Peyer's patch (tissue), 4 donors: ENCODE measurements at regions not wholly inside any gene's neighbourhood (a gene's known extent, or its start where the extent isn't known, plus 50 kb on each side); places are given as distances from the start of the nearest gene placed in this dataset.

ENCODE experiments used
- CTCF ChIP-seq, 6 experiments: fragments of 450-650 bp in 4 of 6; fragments of 200-600 bp in 2 of 6; sonication (generic) in 1 of 6; IDR thresholded peaks; one replicate each; pipeline ENCODE4 v1.5.1; 2017 to 2019; ENCODE audit warnings: antibody characterized with exemption in 6 of 6, mild to moderate bottlenecking in 3 of 6, moderate library complexity in 1 of 6
- POLR2A ChIP-seq, 2 donors: fragments of 450-650 bp; IDR thresholded peaks; one replicate each; pipeline ENCODE4 v1.5.1; 2017; ENCODE audit warnings: antibody characterized with exemption in 2 of 2, mild to moderate bottlenecking in 2 of 2, moderate library complexity in 2 of 2

GRCh38 chr9:82572146-82572545 is 490.8 kb downstream of the RASEF start:
- TF ChIP-seq CTCF (IDR thresholded peaks at IDR 0.05), result no peak
- no peak for TF ChIP-seq POLR2A (IDR thresholded peaks at IDR 0.05)
